GM19324 (cell line): ENCODE measurements at regions not wholly inside any gene's neighbourhood (a gene's known extent, or its start where the extent isn't known, plus 50 kb on each side); places are given as distances from the start of the nearest gene placed in this dataset.
"Not testable (repeated sequence)": the region's sequence is repeated elsewhere in the genome, so short reads cannot be mapped to it uniquely, and the experiment has no call there.

ENCODE experiments used
- ATAC-seq: cut with Tn5 transposase; IDR thresholded peaks from one replicate; pipeline ENCODE4 v1.9.1; 2021; ENCODE audit warnings: mild to moderate bottlenecking, moderate library complexity; ENCODE audit not compliant: unreplicated experiment, low FRiP score

DNA sequence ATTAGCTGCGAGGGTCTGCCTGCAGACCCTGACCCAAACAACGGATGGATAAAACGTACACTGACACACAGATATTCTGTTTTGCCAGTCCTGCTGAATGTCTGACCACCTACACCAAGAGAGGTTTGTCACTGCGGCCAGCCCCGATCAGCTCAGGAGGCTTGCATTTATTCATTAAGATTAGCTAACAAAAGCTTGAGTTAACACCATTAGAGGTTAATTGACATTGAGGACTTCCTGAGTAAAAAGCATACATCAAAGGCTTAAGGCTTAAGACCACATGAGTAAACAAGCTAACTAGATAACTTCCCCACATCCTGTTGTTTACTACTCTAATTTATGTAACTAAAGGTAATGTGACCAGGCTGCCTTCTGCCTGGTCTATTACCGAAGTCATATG, 198.1 kb upstream of the TRPC7 start:
- no peak for ATAC-seq

DNA sequence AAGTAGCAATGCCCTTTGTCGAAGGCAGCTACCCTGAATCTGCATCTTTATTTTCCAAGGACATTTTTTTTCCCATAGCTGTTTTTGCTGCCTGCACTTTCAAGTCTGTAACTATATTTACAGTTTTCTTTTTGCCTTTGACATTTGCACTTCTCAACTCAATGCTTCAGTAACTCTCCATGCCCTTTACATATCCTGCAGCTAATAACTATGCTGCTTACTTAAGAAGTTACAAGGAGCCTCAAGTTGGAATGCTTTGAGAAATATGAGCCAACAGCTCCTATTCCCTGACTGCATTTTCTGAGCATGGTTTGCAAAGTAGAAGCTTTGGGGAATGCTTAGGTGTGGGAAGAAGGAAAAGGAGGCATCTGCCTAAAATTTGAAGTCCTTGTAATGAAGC, 194.8 kb upstream of the TRPC7 start:
- ATAC-seq: no peak

DNA sequence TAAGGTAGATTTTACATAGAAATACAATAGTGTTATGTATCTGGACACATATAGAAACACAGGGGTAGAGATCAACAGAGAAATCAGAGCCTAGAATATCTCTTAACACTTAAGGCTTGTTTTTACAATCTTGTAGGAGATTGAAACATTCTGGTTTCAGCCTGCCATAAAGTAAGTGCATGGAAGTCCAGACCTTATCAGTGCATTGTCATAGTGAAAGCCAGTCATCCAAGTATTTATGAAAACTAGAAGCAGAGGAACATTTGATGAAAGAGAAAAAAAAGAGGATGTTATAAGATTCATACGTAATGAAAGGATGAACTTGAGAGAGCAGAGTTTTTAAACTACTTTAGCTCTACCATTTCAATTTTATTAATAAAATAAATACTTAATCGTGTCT, 194.3 kb upstream of the TRPC7 start:
- ATAC-seq: no peak

DNA sequence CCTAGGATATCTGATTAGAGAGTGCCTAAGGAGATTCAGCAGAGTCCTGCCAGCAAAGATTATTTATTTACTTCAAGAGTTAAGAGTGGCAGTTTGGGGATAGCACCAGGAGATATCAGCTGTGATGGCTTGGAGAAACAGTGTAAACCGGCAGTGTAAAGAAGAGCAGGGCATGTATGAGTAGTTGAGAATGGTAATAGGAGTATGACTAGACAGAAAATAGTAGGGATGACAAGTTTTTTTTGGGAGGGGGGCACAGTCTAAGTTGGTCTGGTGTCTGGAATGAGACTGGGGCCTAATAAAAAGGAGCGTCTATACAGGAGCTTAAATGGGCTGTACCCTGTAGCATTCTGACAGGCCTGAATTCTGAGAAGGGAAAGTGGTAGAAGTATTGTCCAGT, 181.8 kb upstream of the TRPC7 start:
- not testable (repeated sequence) for ATAC-seq

DNA sequence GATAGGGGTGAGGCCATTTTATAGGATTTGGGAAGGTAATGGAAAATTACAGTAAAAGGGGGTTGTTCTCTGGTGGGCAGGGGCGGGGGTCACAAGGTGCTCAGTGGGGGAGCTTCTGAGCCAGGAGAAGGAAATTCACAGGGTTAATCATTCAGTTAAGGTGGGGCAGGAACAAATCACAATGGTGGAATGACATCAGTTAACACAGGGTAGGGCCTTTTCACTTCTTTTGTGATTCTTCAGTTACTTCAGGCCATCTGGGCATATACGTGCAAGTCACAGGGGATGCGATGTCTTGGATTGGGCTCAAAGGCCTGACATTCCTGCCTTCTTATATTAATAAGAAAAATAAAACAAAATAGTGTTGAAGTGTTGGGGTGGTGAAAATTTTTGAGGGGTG, 181.1 kb upstream of the TRPC7 start:
- not testable (repeated sequence) for ATAC-seq

DNA sequence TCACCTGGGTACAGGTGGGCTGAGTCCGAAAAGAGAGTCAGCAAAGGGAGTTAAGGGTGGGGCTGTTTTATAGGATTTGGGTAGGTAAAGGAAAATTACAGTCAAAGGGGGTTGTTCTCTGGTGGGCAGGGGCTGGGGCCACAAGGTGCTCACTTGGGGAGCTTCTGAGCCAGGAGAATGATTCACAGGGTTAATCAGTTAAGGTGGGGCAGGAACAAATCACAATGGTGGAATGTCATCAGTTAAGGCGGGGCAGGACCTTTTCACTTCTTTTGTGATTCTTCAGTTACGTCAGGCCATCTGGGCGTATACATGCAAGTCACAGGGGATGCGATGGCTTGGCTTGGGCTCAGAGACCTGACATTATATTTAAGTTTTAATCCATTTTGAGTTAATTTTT, 179.7 kb upstream of the TRPC7 start:
- not testable (repeated sequence) for ATAC-seq

DNA sequence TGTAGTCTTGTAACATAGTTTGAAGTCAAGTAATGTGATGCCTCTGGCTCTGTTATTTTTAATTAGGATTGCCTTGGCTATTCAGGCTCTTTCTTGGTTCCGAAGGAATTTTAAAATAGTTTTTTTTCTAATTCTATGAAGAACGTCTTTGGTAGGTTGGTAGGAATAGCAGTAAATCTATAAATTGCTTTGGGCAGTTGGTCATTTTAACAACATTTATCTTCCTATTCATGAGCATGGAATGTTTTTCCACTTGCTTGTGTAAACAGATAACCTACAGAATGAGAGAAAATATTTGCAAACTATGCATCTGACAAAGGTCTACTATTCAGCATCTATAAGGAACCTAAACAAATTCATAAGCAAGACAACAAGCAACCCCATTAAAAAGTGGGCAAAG, 173.2 kb upstream of the TRPC7 start:
- no peak for ATAC-seq

DNA sequence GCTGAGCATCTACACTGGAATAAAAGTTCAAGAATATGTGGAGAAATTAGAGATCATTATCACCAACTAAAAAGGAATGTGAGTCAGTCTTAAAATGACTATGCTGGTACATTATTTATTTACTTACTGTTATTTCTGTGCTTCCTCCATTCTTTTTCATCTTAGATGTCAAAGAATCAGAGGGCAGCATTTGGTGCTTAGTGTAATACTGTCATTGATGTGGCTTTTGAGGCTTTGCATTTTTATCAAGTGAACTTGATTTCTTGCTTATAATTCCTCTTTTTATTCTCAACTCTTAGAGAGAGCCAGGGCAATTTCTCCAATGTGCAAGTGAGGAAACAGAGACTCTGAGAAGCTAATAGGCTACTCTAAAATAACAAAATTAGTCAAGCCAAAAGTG, 163.7 kb upstream of the TRPC7 start:
- ATAC-seq: no peak

DNA sequence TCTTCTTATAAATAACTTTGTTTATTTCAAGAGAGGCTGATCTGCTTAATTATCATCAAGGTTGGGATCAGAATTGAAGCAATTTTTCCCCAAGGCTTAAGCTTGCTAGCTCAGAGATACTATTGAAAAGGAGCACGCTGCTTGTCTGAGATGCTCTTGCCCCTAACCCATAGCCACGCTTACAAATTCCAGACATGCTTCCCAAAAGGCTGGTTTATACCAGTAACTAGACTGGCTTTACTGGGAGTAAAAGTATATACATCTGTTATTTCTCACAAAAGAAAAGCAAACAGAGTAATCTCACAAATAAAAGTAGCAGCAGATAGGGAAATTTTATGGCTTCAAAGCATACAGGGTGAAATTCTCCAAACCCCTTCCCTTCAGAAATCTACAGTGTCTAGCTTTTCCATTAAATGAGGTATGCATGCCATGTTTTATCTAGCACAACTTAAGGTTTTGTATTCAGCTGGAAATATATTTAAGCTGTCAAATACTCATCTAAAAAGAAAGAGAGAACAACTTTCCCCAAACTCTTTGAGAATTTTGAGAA, 163.2 kb upstream of the TRPC7 start:
- no peak for ATAC-seq

DNA sequence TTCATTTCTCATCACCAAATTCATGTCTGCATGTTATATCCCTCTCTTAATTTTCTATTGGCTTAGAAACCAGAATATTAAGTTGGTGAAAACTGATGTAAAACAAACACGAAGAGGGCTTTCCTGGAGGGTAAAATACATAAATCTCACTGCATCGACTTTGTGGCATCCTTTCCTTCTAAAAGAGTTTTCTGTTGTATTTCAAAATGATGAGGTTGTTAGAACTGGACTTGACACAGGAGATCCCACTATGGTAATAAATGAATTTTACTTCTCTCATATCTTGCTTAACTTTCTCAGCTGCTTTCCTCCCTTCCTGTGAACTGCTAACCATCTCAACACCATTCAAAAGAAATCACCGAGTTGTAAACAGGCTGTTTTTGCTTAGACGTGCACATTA, 162.0 kb upstream of the TRPC7 start:
- ATAC-seq: no peak

DNA sequence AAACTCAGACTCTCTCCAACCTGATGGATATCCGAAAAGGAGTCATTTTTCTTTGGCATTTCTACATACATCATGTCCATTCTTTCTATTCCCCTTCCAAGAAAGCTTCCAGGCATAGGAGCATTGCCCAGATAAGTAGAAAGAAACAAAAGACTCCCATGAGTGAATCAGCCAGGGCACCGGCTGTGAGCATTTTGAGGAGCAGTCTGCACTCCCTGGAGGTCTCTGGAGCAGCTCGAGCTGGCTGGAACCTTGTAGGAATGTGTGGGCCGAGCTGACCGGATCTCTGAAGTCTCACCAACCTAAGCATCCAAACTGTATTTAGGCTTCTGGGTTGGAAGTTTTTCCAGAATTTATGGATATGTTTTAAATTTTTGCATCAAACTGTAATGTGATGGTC, 161.4 kb upstream of the TRPC7 start:
- no peak for ATAC-seq

DNA sequence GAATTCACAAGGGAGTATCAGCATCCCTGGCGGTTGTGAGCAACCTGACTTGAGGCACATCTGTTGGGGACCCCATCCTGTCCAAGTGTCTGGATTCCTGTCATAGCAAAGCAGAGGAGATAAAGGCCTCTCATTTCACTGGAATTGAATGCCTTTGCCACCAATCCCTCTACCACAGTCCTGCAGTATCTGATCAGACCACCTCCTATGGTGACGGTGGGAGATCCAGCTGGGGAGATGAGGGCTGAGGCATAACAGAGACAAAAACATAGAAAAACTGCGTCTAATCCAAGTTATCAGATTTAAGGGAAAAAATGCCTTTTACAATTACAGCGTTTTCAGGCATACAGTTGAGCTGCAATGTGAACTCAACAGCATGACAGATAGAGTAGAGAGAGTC, 160.7 kb upstream of the TRPC7 start:
- no peak for ATAC-seq

DNA sequence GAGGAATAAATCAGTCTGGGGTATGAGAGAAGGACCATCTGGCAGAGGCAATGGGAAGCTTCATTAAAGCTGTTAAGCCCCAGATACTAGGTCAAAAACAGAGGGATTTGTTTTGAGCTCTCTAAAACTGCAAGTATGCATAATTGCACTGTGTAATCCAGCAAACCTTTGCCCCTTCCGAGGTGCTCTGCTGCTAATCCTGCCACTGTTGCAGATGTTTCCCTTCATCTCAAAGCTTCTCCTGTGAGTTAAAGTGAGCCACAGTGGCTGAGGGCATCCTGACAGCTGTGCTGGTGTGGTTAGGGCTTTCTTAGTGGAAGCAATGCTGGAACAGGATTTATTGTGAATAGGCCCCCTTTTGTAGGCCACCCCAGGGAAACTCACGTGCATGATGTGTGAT, 160.3 kb upstream of the TRPC7 start:
- ATAC-seq: no peak

DNA sequence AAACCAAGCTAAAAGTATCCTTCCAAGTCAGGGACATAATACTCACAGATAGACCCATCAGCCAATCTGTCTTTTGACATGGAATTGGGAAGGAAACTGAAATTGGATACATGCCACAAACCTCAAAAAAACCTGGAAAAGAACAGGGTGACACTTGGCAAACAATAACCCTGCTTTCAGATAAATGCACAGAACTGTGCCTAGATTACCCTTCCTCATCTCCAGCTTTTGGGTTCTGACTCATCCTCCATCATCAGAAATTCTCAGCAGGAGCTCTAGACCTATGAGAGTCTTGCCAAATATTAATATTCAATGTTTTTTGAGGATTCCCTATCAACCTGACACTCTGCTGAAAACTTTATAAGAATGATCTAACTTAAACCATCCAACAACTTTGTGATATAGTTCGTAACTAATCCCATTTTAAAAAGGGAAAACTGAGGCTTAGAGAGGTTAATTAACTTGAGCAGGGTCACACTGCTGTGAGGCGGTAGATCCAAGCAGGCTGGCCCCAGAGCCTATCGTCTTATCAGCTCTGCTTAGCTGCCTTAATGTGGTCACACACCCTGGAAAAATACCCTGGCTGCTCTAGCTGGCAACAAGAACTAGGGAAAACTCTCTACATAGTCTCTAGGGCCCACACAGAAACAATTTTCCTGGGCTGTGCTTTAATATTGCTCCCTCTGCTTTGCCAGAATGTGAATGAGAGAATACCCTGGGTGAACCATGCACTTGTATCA, 157.0 kb upstream of the TRPC7 start:
- no peak for ATAC-seq

DNA sequence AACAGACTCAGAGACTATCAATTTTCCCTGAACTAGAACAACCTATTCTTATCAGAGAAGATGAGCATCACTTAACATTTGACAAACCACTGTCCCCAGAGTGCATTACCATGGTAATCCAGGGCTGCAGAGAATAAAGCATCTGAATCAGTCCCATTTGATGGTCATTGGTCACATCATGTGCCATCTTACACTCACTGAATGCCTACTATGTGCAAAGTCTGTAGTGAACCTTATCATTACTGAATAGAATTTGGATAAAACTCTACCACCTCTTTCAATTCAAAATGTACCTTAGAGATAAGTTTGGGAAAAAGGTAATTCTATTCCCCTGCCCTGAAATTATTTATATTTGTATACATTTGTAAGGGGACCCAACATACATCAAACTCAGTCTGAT, 156.4 kb upstream of the TRPC7 start:
- no peak for ATAC-seq

DNA sequence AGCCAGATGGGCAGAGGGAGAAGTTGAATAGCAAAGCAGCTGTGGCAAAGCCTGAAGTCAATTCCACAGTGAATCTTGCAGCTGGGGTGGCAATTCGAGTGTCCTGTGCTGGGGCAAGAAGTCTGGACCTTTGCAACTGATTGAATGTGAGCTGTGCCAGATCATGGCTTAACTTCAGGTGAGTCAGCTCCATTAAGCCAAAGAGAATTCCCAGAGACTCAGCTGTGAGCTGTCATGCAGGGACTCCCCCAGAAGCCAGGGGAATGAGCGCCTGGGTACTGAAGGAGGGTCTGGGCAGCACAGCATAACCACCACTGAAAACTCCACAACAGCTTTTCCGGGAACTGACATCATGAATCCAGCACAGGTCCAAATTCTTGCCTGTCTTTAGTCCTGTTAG, 153.5 kb upstream of the TRPC7 start:
- ATAC-seq: no peak

DNA sequence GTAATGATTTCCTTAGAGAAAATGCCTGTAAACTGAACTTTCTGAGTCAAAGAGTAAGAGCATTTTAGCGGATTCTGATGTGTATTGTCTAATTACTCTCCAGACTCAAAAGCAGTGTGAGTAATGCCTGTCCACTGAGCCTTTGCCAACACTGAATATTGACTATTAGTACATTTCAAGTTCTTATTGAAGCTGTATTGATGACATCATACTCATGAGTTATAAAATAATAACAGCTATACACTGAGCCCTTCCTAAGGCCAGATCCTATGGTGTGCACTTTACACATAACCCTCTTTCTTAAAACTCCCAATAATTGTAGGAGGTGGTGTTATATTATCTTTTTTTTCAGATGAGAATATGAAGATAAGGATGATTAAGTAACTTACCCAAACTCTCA, 152.8 kb upstream of the TRPC7 start:
- ATAC-seq: no peak

DNA sequence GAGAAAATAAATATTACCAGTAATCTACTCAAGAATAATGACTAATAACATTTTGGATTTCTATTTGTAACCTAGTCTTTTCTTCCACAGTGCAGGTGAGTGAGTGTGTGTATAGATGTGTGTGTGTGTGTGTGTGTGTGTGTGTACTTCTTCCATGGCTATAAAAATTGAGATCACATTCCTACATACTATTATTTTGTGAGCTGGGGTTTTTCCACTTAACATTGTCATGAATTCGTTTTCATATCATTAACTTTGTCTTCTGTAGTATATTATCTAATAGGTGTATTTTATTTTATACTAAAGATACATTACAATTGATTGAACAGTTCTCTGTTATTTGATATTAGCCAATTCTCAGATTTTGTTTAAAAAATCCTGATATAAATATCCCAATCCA, 152.4 kb upstream of the TRPC7 start:
- no peak for ATAC-seq

DNA sequence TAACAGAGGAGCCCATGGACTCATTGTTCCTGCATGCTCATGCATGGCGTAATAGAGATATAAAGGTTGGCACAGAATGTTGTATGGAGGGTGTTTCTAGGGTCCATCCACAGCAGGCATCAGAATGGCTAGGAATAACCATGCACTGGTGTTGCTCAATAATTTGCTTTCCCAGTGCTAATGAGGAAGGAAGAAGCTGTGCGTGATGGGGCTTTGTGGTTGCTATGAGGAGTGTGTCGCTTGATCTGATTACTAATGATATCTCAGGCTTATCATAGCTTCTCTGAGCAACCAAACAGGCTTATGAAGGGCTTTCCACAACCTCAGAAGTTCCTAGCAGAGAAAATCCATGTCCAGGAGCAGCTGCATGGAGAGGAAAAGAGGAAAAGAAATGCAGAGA, 151.3 kb upstream of the TRPC7 start:
- ATAC-seq: no peak

DNA sequence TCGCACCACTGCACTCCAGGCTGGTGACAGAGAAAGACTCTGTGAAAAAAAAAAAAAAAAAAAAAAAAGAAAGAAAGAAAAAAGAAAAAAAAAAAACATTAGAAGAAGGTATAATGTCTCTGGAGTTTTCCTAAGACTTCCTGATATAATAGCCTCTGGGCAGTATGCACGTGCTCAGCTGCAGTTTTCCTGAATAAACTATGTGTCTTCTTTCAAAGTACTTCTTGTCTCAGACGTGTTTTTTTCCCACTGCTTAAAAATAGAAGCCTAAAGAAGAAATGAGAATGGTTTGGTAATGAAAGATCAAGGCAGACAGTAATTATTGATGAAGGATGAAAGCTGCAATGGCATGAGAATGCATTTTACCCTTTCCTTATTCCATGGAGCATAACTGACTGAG, 148.1 kb upstream of the TRPC7 start:
- no peak for ATAC-seq

DNA sequence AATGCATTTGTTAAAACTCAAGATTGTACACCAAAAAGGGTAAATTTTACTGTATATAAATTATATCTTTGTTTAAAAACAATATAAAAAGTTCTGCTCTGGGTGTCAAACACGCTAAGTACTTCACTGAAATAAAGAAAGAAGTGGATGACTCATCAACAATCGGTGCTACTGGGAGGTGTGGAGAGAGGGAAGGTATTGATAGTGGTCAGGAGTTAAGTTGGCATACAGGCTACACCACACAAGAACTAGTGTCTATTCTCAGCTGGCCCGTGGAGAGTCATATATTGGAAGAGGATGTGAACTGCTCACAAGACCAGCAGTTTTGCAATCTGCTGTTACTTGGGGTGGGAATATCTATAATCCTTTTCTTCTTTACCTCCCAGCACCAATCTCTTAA, 145.7 kb upstream of the TRPC7 start:
- no peak for ATAC-seq

DNA sequence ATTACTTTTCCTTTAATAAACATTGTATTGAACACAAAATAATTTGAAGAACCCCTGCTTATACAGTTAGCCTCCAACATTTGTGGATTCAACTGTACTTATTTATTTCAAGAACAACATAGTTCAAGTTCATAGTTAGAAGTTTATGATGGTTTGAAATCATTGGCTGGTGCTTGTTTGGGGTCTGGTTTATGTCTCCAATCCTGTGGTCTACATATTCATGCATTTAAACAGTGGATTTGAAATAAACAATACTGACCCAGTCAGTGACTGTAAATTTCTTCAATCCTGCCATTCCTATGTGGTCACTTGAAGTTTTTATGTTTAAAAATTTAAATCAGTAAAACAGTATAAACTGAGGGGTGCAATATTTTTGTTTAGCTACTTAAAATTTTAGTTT, 145.1 kb upstream of the TRPC7 start:
- ATAC-seq: no peak

DNA sequence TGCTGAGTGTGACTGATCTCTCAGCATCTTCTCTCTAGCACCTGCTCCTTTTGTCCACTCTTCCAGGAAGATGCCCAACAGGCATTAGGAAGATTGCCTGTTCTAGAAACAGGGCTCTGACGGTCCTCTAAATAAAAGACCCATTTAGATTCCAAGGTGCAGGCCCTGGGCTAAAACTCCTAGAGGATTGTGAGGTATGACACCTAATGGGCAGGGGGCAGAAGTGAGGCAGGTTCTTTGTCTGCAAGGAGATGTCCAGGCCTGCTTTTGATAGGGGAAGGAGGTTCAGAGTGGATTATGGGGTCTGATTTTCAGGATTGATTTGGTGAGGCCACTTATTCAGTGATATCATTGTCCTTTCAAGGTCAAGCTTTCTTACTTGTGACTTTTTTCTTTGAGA, 140.8 kb upstream of the TRPC7 start:
- ATAC-seq: no peak
